ENCODE measurements at regions not wholly inside any gene's neighbourhood (a gene's known extent, or its start where the extent isn't known, plus 50 kb on each side); places are given as distances from the start of the nearest gene placed in this dataset.

- no peak for TF ChIP-seq CTCF (IDR thresholded peaks at IDR 0.05; ENCODE audit: low read depth)
Observed at GRCh38 chr20:57086066-57086465, 180.4 kb downstream of the BMP7 start.

DNA sequence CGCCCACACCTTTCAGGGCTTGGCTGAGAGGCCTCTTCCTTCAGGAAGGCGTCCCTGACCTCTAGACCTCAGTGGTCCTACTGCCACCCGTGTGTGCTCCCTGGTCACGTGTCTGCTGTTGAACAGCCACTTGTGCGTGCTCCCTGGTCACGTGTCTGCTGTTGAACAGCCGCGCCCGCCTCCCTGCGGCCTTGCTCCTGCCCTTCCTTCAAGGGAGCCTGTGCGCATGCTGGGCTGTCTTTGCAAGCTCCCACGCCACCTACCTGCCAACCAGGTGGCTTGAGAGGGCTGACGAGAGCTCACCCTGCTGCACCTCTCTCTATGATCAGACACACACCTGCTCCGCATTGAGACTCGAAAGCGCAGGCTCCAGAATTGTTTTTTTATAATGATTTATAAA is 179.3 kb downstream of the BMP7 start:
- TF ChIP-seq CTCF (IDR thresholded peaks at IDR 0.05; ENCODE audit: low read depth): no peak

GRCh38 chr20:57087705-57088104 is 178.7 kb downstream of the BMP7 start:
- TF ChIP-seq CTCF (IDR thresholded peaks at IDR 0.05; ENCODE audit: low read depth): no peak

- TF ChIP-seq CTCF (IDR thresholded peaks at IDR 0.05; ENCODE audit: low read depth): no peak
Observed at GRCh38 chr20:57088436-57088835, 178.0 kb downstream of the BMP7 start.

DNA sequence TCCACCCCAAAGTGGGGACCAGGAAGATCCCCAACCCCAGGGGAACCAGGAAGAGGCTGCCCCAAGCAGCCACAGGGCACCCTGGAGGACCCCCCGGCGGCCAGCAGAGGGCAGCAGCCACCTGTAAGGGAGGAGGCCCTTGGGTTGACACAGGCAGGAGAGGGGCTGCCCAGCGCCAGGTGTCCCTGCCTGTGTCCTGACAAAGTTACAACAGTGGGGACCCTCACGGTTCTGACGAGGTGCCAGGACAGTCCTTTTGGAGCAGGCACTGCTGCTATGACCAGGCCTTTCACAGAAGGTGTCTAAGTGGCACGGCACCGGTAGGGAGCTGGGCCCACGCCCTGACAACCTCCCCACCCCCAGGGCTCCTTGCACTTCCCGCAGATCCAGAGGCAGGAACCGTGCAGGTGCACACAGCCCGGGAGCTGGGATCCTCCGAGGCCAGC is 176.7 kb downstream of the BMP7 start:
- no peak for TF ChIP-seq CTCF (IDR thresholded peaks at IDR 0.05; ENCODE audit: low read depth)

DNA sequence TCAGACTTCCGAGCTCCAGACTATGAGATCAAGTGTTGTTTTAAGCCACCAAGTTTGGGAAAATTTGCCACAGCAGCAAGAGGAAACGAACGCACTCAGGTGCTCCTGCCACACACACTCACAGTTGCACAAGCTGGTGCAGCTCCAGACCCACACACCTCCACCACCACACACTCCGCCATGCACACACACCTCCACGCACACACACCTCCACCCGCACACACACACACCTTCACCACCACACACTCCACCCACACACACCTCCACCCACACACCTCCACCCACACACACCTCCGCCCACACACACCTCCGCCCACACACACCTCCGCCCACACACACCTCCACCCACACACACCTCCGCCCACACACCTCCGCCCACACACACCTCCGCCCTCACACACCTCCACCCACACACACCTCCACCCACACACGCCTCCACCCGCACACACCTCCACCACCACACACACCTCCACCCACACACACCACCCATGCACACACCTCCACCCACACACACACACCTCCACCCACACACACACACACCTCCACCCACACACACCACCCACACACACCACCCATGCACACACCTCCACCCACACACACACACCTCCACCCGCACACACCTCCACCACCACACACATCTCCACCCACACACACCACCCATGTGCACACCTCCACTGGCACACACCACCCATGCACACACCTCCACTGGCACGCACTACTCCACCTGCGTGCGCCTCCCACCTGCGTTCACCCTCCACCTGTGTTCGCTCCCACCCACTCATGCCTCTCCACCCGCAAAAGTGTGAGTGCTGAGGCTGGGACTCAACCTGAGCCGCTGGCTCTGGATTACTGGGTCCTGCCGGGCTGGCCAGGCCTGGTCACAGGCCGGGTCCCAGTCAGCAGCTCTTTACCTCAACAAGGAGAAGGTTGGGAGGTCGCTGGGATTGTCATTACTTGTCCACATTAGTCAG is 175.6 kb downstream of the BMP7 start:
- no peak for TF ChIP-seq CTCF (IDR thresholded peaks at IDR 0.05; ENCODE audit: low read depth)

DNA sequence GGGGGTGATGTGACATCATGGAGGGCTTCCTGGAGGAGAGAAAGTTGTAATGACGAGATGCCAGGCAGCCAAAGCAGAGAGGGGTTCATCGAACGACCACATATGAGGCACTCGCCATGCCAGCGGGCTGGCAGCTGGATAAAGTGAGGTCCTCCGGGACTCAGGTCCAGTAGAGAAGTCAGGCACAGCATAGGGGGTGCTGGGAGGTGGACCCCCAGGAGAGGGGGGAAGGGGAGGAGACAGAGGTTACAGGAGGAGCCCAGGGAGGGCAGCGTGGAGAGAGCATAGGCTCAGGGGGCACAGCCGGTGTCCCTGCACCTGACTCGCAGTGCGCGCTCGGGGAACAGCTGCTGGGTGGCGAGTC is 174.7 kb downstream of the BMP7 start:
- TF ChIP-seq CTCF (IDR thresholded peaks at IDR 0.05; ENCODE audit: low read depth): no peak
